Breast epithelium (tissue), 3 donors: ENCODE measurements at regions not wholly inside any gene's neighbourhood (a gene's known extent, or its start where the extent isn't known, plus 50 kb on each side); places are given as distances from the start of the nearest gene placed in this dataset.

Source experiments
- POLR2A ChIP-seq: fragments of 450-650 bp; IDR thresholded peaks from one replicate; pipeline ENCODE4 v1.6.1; 2016; ENCODE audit warnings: antibody characterized with exemption, mild to moderate bottlenecking, moderate library complexity
- POLR2AphosphoS5 ChIP-seq, 3 donors: sonication (generic); formaldehyde crosslinking; IDR thresholded peaks; one replicate each; pipeline ENCODE4 v1.6.1; 2017; ENCODE audit warnings: antibody characterized with exemption in 3 of 3

DNA sequence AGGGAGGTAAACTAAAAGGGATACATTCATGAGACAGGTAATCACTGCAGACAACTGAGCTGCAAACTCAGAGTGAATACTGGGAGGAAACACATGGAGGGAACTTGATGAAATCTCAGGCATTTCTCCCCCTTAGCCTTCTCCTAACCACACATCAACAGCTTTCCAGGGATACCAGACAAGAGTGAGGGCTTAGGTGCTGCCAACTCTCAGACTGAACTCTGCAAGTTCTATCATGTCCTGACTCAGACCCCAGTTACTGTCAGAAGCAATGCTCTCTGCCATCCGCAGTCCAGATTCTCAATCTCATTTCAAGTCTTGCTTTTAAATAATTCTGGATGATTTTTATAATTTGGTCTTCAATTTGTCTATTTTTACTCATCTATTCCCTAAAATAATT, 267.3 kb downstream of the LTN1 start:
- TF ChIP-seq POLR2A (no peak), POLR2AphosphoS5 (IDR thresholded peaks at IDR 0.05) (no peak)
